Neuronal stem cell (in vitro differentiated cells): ENCODE measurements at regions not wholly inside any gene's neighbourhood (a gene's known extent, or its start where the extent isn't known, plus 50 kb on each side); places are given as distances from the start of the nearest gene placed in this dataset.
"Not testable (repeated sequence)": the region's sequence is repeated elsewhere in the genome, so short reads cannot be mapped to it uniquely, and the experiment has no call there.

Source experiments
- DNase-seq: peaks from one replicate; pipeline ENCODE4 v3.0.0-alpha.2; 2013; ENCODE audit warnings: low spot score
- H2AFZ ChIP-seq: one replicate; pipeline ENCODE4 v1.6.1; 2013; ENCODE audit warnings: mild to moderate bottlenecking, low read length, inconsistent platforms
- H2AK5ac ChIP-seq: 2 replicates; pipeline ENCODE4 v1.6.1; 2013; ENCODE audit warnings: low read depth, mild to moderate bottlenecking, inconsistent platforms, low read length, moderate library complexity, mixed read lengths
- H2BK120ac ChIP-seq: 2 replicates; pipeline ENCODE4 v1.6.1; 2013; ENCODE audit warnings: low read depth, mild to moderate bottlenecking, inconsistent platforms, low read length, moderate library complexity, mixed read lengths
- H2BK12ac ChIP-seq: one replicate; pipeline ENCODE4 v1.6.1; 2013; ENCODE audit warnings: low read length, inconsistent platforms
- H2BK15ac ChIP-seq: 2 replicates; pipeline ENCODE4 v1.6.1; 2013; ENCODE audit warnings: mild to moderate bottlenecking, low read length, inconsistent platforms, mixed read lengths
- H2BK5ac ChIP-seq: one replicate; pipeline ENCODE4 v1.6.1; 2013; ENCODE audit warnings: inconsistent platforms, mild to moderate bottlenecking, low read length, moderate library complexity
- H3K14ac ChIP-seq: one replicate; pipeline ENCODE4 v1.6.1; 2013; ENCODE audit warnings: low read length, inconsistent platforms
- H3K18ac ChIP-seq: 2 replicates; pipeline ENCODE4 v1.6.1; 2013; ENCODE audit warnings: low read length, inconsistent platforms
- H3K23ac ChIP-seq: 2 replicates; pipeline ENCODE4 v1.6.1; 2013; ENCODE audit warnings: low read depth, mild to moderate bottlenecking, mixed read lengths, low read length, inconsistent platforms; ENCODE audit not compliant: poor library complexity
- H3K27ac ChIP-seq: replicated peaks from 3 replicates; pipeline ENCODE4 v1.5.1; 2013; ENCODE audit warnings: low read length, inconsistent platforms
- H3K27me3 ChIP-seq, 3 experiments: 2 replicates each; pipeline ENCODE4 v1.6.1; 2013; ENCODE audit warnings: low read length in 3 of 3, mild to moderate bottlenecking in 2 of 3, inconsistent platforms in 1 of 3, low read depth in 1 of 3, mixed read lengths in 1 of 3, moderate library complexity in 1 of 3; ENCODE audit not compliant: control insufficient read depth in 3 of 3, insufficient read depth in 3 of 3
- H3K36me3 ChIP-seq, 2 donors: replicated peaks in 1 of 2; 2 replicates each; pipeline ENCODE4 v1.6.1; 2013; ENCODE audit warnings: low read length in 2 of 2; ENCODE audit not compliant: control insufficient read depth in 2 of 2, insufficient read depth in 2 of 2
- H3K4ac ChIP-seq: 2 replicates; pipeline ENCODE4 v1.6.1; 2013; ENCODE audit warnings: inconsistent platforms, mild to moderate bottlenecking, low read length, moderate library complexity
- H3K4me1 ChIP-seq, 2 donors: 1 replicate in 1 of 2; 2 replicates in 1 of 2; pipeline ENCODE4 v1.6.1; 2013; ENCODE audit warnings: low read length in 2 of 2, low read depth in 1 of 2; ENCODE audit not compliant: control insufficient read depth in 2 of 2, insufficient read depth in 1 of 2
- H3K4me2 ChIP-seq: one replicate; pipeline ENCODE4 v1.6.1; 2013; ENCODE audit warnings: mild to moderate bottlenecking, low read length, inconsistent platforms; ENCODE audit not compliant: insufficient read depth, poor library complexity, severe bottlenecking
- H3K4me3 ChIP-seq, 2 donors: 2 replicates each; pipeline ENCODE4 v1.5.1; 2013; ENCODE audit warnings: low read length in 2 of 2, mild to moderate bottlenecking in 2 of 2, inconsistent platforms in 1 of 2, moderate library complexity in 1 of 2
- H3K79me1 ChIP-seq: one replicate; pipeline ENCODE4 v1.6.1; 2013; ENCODE audit warnings: low read depth, mild to moderate bottlenecking, inconsistent platforms, low read length, moderate library complexity
- H3K9ac ChIP-seq: one replicate; pipeline ENCODE4 v1.6.1; 2013; ENCODE audit warnings: mild to moderate bottlenecking, low read depth, low read length, inconsistent platforms; ENCODE audit not compliant: poor library complexity
- H3K9me3 ChIP-seq, 2 donors: replicated peaks in 1 of 2; 2 replicates each; pipeline versions ENCODE3 to v1.6.1; 2013; ENCODE audit warnings: low read length in 2 of 2, mild to moderate bottlenecking in 2 of 2, inconsistent platforms in 1 of 2, low read depth in 1 of 2, mixed read lengths in 1 of 2, moderate library complexity in 1 of 2; ENCODE audit not compliant: control insufficient read depth in 2 of 2, insufficient read depth in 1 of 2
- H4K8ac ChIP-seq: one replicate; pipeline ENCODE4 v1.6.1; 2013; ENCODE audit warnings: low read depth, mild to moderate bottlenecking, inconsistent platforms, low read length, moderate library complexity
- H4K91ac ChIP-seq: one replicate; pipeline ENCODE4 v1.6.1; 2013; ENCODE audit warnings: low read length, low read depth, mild to moderate bottlenecking, inconsistent platforms; ENCODE audit not compliant: poor library complexity
- WGBS, 2 donors: extraction: QIAGEN DNeasy Blood & Tissue Kit; methylation state at CpG; one replicate each; pipeline ENCODE4 v1.1.7; 2013; ENCODE audit warnings: missing lambda C conversion rate in 2 of 2, mixed read lengths in 1 of 2; ENCODE audit not compliant: insufficient read length in 2 of 2, insufficient replicate concordance in 1 of 2; ENCODE audit errors: extremely low coverage in 2 of 2; 5-methylcytosine and 5-hydroxymethylcytosine counted together

DNA sequence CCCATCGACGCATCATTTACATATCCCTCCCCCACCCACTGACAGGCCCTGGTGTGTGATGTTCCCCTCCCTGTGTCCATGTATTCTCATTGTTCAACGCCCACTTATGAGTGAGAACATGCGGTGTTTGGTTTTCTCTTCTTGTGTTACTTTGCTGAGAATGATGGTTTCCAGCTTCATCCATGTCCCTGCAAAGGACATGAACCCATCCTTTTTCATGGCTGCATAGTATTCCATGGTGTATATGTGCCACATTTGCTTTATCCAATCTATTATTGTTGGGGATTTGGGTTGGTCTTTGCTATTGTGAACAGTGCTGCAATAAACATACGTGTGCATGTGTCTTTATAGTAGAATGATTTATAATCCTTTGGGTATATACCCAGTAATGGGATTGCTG is 243.3 kb downstream of the TTC6 start:
- no CpG with 5 or more reads among the region's 5 CpGs for WGBS, 2 donors

GRCh38 chr14:37841039-37841438 is 245.6 kb downstream of the TTC6 start:
- WGBS, 2 donors, result no CpG with 5 or more reads among the region's 4 CpGs
- not testable (repeated sequence) for H2AK5ac ChIP-seq

More for the DNA sequence above, 243.3 kb downstream of the TTC6 start:
- H2BK120ac ChIP-seq, H3K4me1 ChIP-seq, H3K27me3 ChIP-seq, H2AK5ac ChIP-seq, H3K4ac ChIP-seq, H3K18ac ChIP-seq, H3K79me1 ChIP-seq, H3K9ac ChIP-seq, DNase-seq, H4K8ac ChIP-seq, H4K91ac ChIP-seq, H2BK5ac ChIP-seq, H3K14ac ChIP-seq, H2AFZ ChIP-seq, H2BK15ac ChIP-seq, H3K4me3 ChIP-seq, H3K23ac ChIP-seq, H3K36me3 ChIP-seq, H3K4me2 ChIP-seq, H3K27ac ChIP-seq, H2BK12ac ChIP-seq, H3K9me3 ChIP-seq: not testable (repeated sequence)

GRCh38 chr14:37842106-37842505 is 246.7 kb downstream of the TTC6 start:
- H3K4me1 ChIP-seq, result peaks cover 0 to 3% of the 10 kb centered on the region in 2 donors
- H4K91ac ChIP-seq, result no peak overlapping the region
- no peak for DNase-seq
- H3K27ac ChIP-seq, result no peak overlapping the region
- H3K14ac ChIP-seq, result no peak overlapping the region
- no peak overlapping the region for H3K18ac ChIP-seq
- H2BK5ac ChIP-seq, result no peak overlapping the region
- H2BK12ac ChIP-seq, result no peak overlapping the region
- no peak overlapping the region for H3K4ac ChIP-seq
- H2AFZ ChIP-seq, result no peak overlapping the region
- no peak overlapping the region for H3K4me2 ChIP-seq
- H2BK15ac ChIP-seq, result no peak overlapping the region
- H3K27me3 ChIP-seq, result no peaks in the 10 kb centered on the region
- WGBS, 2 donors, result no CpG with 5 or more reads among the region's 3 CpGs
- H2AK5ac ChIP-seq, result no peak overlapping the region
- no peak overlapping the region for H3K23ac ChIP-seq
- no peak overlapping the region for H2BK120ac ChIP-seq
- no peaks in the 10 kb centered on the region for H3K79me1 ChIP-seq
- no peak overlapping the region for H4K8ac ChIP-seq
- H3K4me3 ChIP-seq, result no peak overlapping the region
- no peaks in the 10 kb centered on the region for H3K36me3 ChIP-seq
- H3K9ac ChIP-seq, result no peak overlapping the region
- no peaks in the 10 kb centered on the region for H3K9me3 ChIP-seq

More at GRCh38 chr14:37841039-37841438, 245.6 kb downstream of the TTC6 start:
- not testable (repeated sequence) for H2BK15ac ChIP-seq, H3K4me3 ChIP-seq, H2BK5ac ChIP-seq, H3K79me1 ChIP-seq, H3K18ac ChIP-seq, H3K4me2 ChIP-seq, H3K23ac ChIP-seq, H3K27me3 ChIP-seq, H2BK120ac ChIP-seq, H4K8ac ChIP-seq, H3K4ac ChIP-seq, H3K36me3 ChIP-seq, H2AFZ ChIP-seq, H2BK12ac ChIP-seq, H3K14ac ChIP-seq, H3K4me1 ChIP-seq, DNase-seq, H3K27ac ChIP-seq, H4K91ac ChIP-seq, H3K9ac ChIP-seq, H3K9me3 ChIP-seq

- Histone ChIP-seq H3K27ac (no peak overlapping the region), H2AFZ (no peak overlapping the region), H3K4me3 (no peak overlapping the region), H3K79me1 (no peaks in the 10 kb centered on the region), H2BK12ac (no peak overlapping the region), H3K14ac (no peak overlapping the region), H3K36me3 (no peaks in the 10 kb centered on the region), H4K91ac (no peak overlapping the region), H3K4me1 (peaks cover 0 to 3% of the 10 kb centered on the region in 2 donors), H2BK15ac (no peak overlapping the region), H2BK5ac (no peak overlapping the region), H3K27me3 (no peaks in the 10 kb centered on the region), H2AK5ac (no peak overlapping the region), H3K9ac (no peak overlapping the region), H3K23ac (no peak overlapping the region), H3K4me2 (no peak overlapping the region), H3K9me3 (no peaks in the 10 kb centered on the region), H3K18ac (no peak overlapping the region), H3K4ac (no peak overlapping the region), H4K8ac (no peak overlapping the region), H2BK120ac (no peak overlapping the region)
- no CpG with 5 or more reads among the region's 8 CpGs for WGBS, 2 donors
- no peak for DNase-seq
Measured at GRCh38 chr14:37843954-37844607, 248.7 kb downstream of the TTC6 start.
